ENCODE measurements at regions not wholly inside any gene's neighbourhood (a gene's known extent, or its start where the extent isn't known, plus 50 kb on each side); places are given as distances from the start of the nearest gene placed in this dataset.

GRCh38 chr5:89855417-89855816 lies 554.1 kb downstream of the CETN3 start:
- TF ChIP-seq POLR2A (IDR thresholded peaks at IDR 0.05) (no peak), POLR2AphosphoS5 (IDR thresholded peaks at IDR 0.05) (no peak)
